KMS-11 (cell line): ENCODE measurements at regions not wholly inside any gene's neighbourhood (a gene's known extent, or its start where the extent isn't known, plus 50 kb on each side); places are given as distances from the start of the nearest gene placed in this dataset.

Experiments
- H2AFZ ChIP-seq: fragments of 200-600 bp; sonication (generic); 2 replicates; pipeline ENCODE4 v1.6.1; 2016; ENCODE audit warnings: antibody characterized with exemption, mixed run types, low read depth
- H3K27ac ChIP-seq: fragments of 200-600 bp; sonication (generic); 2 replicates; pipeline ENCODE4 v1.6.1; 2016; ENCODE audit warnings: mild to moderate bottlenecking, mixed run types
- H3K27me3 ChIP-seq: fragments of 200-600 bp; sonication (generic); 2 replicates; pipeline ENCODE4 v1.6.1; 2017; ENCODE audit warnings: mild to moderate bottlenecking, low read depth, mixed run types, moderate library complexity; ENCODE audit not compliant: insufficient read depth
- H3K36me3 ChIP-seq: fragments of 200-600 bp; sonication (generic); 2 replicates; pipeline ENCODE4 v1.6.1; 2017; ENCODE audit warnings: mild to moderate bottlenecking, mixed run types; ENCODE audit not compliant: insufficient read depth
- H3K4me1 ChIP-seq: fragments of 200-600 bp; sonication (generic); 2 replicates; pipeline ENCODE4 v1.6.1; 2016; ENCODE audit warnings: mild to moderate bottlenecking, low read depth, mixed run types; ENCODE audit not compliant: poor library complexity, severe bottlenecking
- H3K4me2 ChIP-seq: fragments of 200-600 bp; sonication (generic); 2 replicates; pipeline ENCODE4 v1.7.0; 2016; ENCODE audit warnings: mild to moderate bottlenecking, mixed run types
- H3K4me3 ChIP-seq: fragments of 200-600 bp; sonication (generic); IDR thresholded peaks from 2 replicates; pipeline ENCODE4 v1.6.1; 2017; ENCODE audit warnings: low read depth, low read length, mixed read lengths; ENCODE audit not compliant: insufficient read depth
- H3K79me2 ChIP-seq: fragments of 200-600 bp; sonication (generic); 2 replicates; pipeline ENCODE4 v1.6.1; 2016; ENCODE audit warnings: low read depth, mixed run types; ENCODE audit not compliant: insufficient read depth
- H3K9ac ChIP-seq: fragments of 200-600 bp; sonication (generic); 2 replicates; pipeline ENCODE4 v1.6.1; 2016; ENCODE audit warnings: mild to moderate bottlenecking, mixed run types
- H4K20me1 ChIP-seq: fragments of 200-600 bp; sonication (generic); 2 replicates; pipeline ENCODE4 v1.6.1; 2016; ENCODE audit warnings: mild to moderate bottlenecking, mixed run types; ENCODE audit not compliant: insufficient read depth
- TF ChIP-seq, protein P1 (sequence below): fragments of 200-600 bp; sonication (generic); conservative IDR thresholded peaks from 2 replicates; pipeline ENCODE4 v1.6.1; 2017; ENCODE audit warnings: low read depth, mild to moderate bottlenecking, antibody characterized with exemption, low read length, moderate library complexity, mixed read lengths

DNA sequence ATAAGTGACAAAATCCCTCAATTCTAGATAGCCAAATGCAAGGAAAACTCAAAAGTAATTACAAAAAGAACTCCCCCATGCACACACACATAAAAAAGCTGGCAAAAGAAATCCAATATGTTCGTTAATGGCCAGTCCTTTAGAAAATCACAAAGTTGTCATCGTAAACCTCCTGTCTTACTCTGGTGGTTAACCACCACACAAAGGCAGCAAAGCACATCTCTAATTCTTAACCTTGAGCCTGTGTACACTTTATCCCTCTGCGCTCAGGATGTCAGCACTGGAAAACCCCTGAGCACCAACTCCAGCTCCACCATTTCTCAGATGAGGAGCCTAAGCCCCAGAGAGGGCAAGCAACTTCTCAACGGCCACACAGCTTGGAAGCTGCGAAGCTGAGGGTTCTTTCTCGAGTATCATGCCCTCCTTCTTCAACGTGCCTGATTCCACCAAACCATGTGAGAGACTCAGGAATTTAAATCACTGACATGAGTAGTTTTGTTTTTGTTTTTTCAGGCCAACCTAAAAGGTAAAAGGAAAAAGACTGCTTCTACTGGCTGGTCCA, 72.5 kb downstream of the C16orf95 start:
- Histone ChIP-seq H3K4me1 (no peaks in the 10 kb centered on the region), H2AFZ (no peak overlapping the region), H3K4me3 (no peak overlapping the region), H3K27ac (no peak overlapping the region), H3K79me2 (no peaks in the 10 kb centered on the region), H3K4me2 (no peak overlapping the region), H3K36me3 (no peaks in the 10 kb centered on the region), H4K20me1 (no peaks in the 10 kb centered on the region), H3K27me3 (peaks cover 8% of the 10 kb centered on the region; the same call in 1 of the 2 replicates), H3K9ac (no peak overlapping the region)
- TF ChIP-seq, protein P1, sequence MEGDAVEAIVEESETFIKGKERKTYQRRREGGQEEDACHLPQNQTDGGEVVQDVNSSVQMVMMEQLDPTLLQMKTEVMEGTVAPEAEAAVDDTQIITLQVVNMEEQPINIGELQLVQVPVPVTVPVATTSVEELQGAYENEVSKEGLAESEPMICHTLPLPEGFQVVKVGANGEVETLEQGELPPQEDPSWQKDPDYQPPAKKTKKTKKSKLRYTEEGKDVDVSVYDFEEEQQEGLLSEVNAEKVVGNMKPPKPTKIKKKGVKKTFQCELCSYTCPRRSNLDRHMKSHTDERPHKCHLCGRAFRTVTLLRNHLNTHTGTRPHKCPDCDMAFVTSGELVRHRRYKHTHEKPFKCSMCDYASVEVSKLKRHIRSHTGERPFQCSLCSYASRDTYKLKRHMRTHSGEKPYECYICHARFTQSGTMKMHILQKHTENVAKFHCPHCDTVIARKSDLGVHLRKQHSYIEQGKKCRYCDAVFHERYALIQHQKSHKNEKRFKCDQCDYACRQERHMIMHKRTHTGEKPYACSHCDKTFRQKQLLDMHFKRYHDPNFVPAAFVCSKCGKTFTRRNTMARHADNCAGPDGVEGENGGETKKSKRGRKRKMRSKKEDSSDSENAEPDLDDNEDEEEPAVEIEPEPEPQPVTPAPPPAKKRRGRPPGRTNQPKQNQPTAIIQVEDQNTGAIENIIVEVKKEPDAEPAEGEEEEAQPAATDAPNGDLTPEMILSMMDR = no peak

DNA sequence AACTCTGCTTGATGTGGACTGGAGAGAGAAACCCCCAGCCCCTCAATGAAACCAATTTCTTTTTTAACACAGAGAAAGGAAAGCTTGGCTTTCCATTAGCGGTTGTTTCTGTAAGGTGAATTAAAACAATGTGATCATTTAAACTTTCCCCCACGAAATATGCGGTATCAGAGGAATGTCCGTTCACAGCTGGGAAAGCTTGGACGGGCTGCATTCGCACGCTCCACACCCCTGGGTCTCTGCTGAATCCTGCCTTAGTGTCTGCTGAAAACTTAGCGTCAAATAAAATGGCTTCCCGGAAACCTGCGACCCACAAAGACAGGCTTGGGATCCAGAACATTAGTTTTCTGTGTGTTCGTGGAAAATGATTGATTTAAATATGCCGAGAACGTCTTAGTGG, 71.7 kb downstream of the C16orf95 start:
- Histone ChIP-seq H2AFZ (no peak overlapping the region), H3K36me3 (no peaks in the 10 kb centered on the region), H3K4me3 (no peak overlapping the region), H3K4me2 (no peak overlapping the region), H3K9ac (no peak overlapping the region), H3K27ac (no peak overlapping the region), H3K79me2 (no peaks in the 10 kb centered on the region), H3K4me1 (no peaks in the 10 kb centered on the region), H3K27me3 (peaks cover 7% of the 10 kb centered on the region; the same call in 1 of the 2 replicates), H4K20me1 (no peaks in the 10 kb centered on the region)
- TF ChIP-seq, protein P1 = no peak

DNA sequence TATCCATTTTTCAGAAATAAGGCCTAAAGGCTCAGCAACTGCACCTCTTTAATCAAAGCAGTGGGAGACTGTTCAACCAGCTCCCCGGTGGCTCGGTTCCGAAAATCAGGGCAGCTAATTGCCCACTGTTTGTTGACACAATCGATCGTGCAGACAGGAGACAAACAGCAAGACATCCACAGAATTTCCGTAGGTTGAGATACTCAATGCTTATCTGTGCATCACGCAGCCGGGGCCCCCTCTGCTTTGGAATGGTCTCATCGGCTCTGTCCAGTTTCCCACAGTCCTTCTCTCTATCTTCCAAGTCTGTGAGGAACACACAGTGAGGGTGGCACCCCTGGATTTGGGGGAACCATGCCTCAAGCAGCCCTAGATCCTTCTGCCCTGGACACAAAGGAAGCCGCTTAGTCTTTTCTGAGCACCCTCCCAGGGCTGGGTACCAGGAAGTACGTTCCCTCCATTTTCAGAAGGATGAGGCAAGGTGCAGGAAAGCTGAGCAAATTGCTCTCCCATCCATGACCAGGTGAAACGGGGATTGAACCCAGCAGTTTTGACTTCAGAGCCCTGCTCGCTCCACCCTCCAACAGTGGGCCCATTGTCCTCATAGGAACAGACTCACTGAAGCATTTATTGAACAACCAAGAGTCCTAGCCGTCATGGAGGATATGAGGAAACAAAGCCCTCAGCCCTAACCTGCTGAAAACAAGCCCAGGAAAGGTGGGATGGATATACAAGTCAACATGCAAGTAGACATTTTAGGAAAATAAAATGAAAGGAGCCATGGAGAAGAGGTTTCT, 70.7 kb downstream of the C16orf95 start:
- H3K9ac ChIP-seq = no peak overlapping the region
- no peak overlapping the region for H3K4me2 ChIP-seq
- H3K4me3 ChIP-seq = no peak overlapping the region
- TF ChIP-seq, protein P1 = no peak
- H3K27me3 ChIP-seq = peaks cover 7% of the 10 kb centered on the region; the same call in 1 of the 2 replicates
- no peaks in the 10 kb centered on the region for H3K79me2 ChIP-seq
- H3K4me1 ChIP-seq = no peaks in the 10 kb centered on the region
- H4K20me1 ChIP-seq = no peaks in the 10 kb centered on the region
- no peaks in the 10 kb centered on the region for H3K36me3 ChIP-seq
- no peak overlapping the region for H2AFZ ChIP-seq
- H3K27ac ChIP-seq = no peak overlapping the region

DNA sequence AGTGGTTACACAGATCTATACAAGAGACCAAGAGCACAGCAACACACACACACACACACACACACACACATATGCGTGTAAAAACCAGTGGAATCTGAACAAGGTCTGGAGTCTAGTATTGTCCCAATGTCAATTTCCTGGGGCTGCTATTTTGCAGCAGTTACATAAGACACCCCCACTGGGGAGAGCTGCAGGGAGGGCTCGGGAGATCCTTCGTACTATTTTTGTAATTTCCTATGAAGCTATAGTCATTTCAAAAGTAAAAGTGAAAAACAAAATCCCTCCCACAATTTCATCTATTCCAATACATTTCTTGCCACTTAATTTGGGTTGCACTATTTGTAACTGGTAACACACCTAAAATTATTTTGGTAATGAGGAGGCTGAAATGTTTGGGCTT, 68.5 kb downstream of the C16orf95 start:
- no peak overlapping the region for H3K4me2 ChIP-seq
- H3K27me3 ChIP-seq = no peaks in the 10 kb centered on the region; the same call in 1 of the 2 replicates
- TF ChIP-seq, protein P1 = no peak
- no peaks in the 10 kb centered on the region for H3K79me2 ChIP-seq
- no peak overlapping the region for H3K27ac ChIP-seq
- H2AFZ ChIP-seq = no peak overlapping the region
- no peak overlapping the region for H3K4me3 ChIP-seq
- H3K36me3 ChIP-seq = no peaks in the 10 kb centered on the region
- no peak overlapping the region for H3K9ac ChIP-seq
- no peaks in the 10 kb centered on the region for H4K20me1 ChIP-seq
- no peaks in the 10 kb centered on the region for H3K4me1 ChIP-seq
